CD4-positive, alpha-beta T cell (primary cell): ENCODE measurements at regions not wholly inside any gene's neighbourhood (a gene's known extent, or its start where the extent isn't known, plus 50 kb on each side); places are given as distances from the start of the nearest gene placed in this dataset.

Experiments used
- ATAC-seq: fragments of 200-7000 bp; cut with Tn5 transposase; one replicate; pipeline ENCODE4 v1.10.0; 2022; ENCODE audit warnings: mild to moderate bottlenecking; ENCODE audit not compliant: poor library complexity
- CTCF ChIA-PET: fragments of 350-600 bp; sonication (Branson Sonifier 250); formaldehyde crosslinking; loops from one replicate; lab custom pipeline; 2021; ENCODE audit warnings: antibody characterized with exemption, inconsistent platforms; lab: Charles Lee
- POLR2A ChIA-PET: fragments of 350-600 bp; sonication (Branson Sonifier 250); formaldehyde crosslinking; loops from one replicate; lab custom pipeline; 2021; ENCODE audit warnings: antibody characterized with exemption, inconsistent platforms; lab: Charles Lee
- DNase-seq, 14 experiments: peaks; one replicate each; pipeline ENCODE4 v3.0.0-alpha.2; 2013 to 2020; ENCODE audit warnings: mixed read lengths in 2 of 14
- H3K27ac ChIP-seq, 2 donors: one replicate each; pipeline versions ENCODE4 v1.5.1 to v1.7.0; 2013; ENCODE audit warnings: low read length in 2 of 2, low read depth in 1 of 2, mild to moderate bottlenecking in 1 of 2
- H3K27me3 ChIP-seq, 2 experiments: 1 replicate in 1 of 2; 2 replicates in 1 of 2; pipeline versions ENCODE4 v1.6.1 to v1.7.0; 2013; ENCODE audit warnings: low read length in 2 of 2, control low read depth in 1 of 2, mild to moderate bottlenecking in 1 of 2, moderate library complexity in 1 of 2; ENCODE audit not compliant: insufficient read depth in 2 of 2, control insufficient read depth in 1 of 2
- H3K36me3 ChIP-seq: one replicate; pipeline ENCODE4 v1.6.1; 2013; ENCODE audit warnings: low read length, control low read depth; ENCODE audit not compliant: insufficient read depth
- H3K4me1 ChIP-seq: one replicate; pipeline ENCODE4 v1.6.1; 2013; ENCODE audit warnings: low read length, control low read depth; ENCODE audit not compliant: insufficient read depth
- H3K4me3 ChIP-seq: one replicate; pipeline ENCODE4 v1.5.1; 2013; ENCODE audit warnings: mild to moderate bottlenecking, low read length, moderate library complexity
- H3K9me3 ChIP-seq, 2 experiments: 1 replicate in 1 of 2; 2 replicates in 1 of 2; pipeline versions ENCODE4 v1.6.1 to v1.7.0; 2013; ENCODE audit warnings: low read length in 2 of 2, mild to moderate bottlenecking in 2 of 2, control low read depth in 1 of 2, moderate library complexity in 1 of 2; ENCODE audit not compliant: control insufficient read depth in 1 of 2, insufficient read depth in 1 of 2
- H3K27ac Mint-ChIP-seq: one replicate; pipeline ENCODE4 v1.8.0; 2020; ENCODE audit warnings: mixed read lengths
- H3K27me3 Mint-ChIP-seq: one replicate; pipeline ENCODE4 v1.8.0; 2021; ENCODE audit warnings: mixed read lengths
- H3K36me3 Mint-ChIP-seq: one replicate; pipeline ENCODE4 v1.8.0; 2021; ENCODE audit warnings: low read depth, mixed read lengths
- H3K4me1 Mint-ChIP-seq: one replicate; pipeline ENCODE4 v1.8.0; 2021; ENCODE audit warnings: low read depth, mixed read lengths
- H3K4me3 Mint-ChIP-seq: one replicate; pipeline ENCODE4 v1.8.0; 2020; ENCODE audit warnings: mild to moderate bottlenecking, mixed read lengths
- H3K9me3 Mint-ChIP-seq: one replicate; pipeline ENCODE4 v1.8.0; 2020; ENCODE audit warnings: mixed read lengths
- CTCF ChIP-seq: fragments of 200-600 bp; IDR thresholded peaks from one replicate; pipeline ENCODE4 v1.8.0; 2022; ENCODE audit warnings: antibody characterized with exemption, mild to moderate bottlenecking
- intact Hi-C, 2 experiments: fragments of 100-400 bp; cut with DNase I in 1 of 2; cut with micrococcal nuclease in 1 of 2; formaldehyde crosslinking; loops; one replicate each; pipeline versions ENCODE4 v1.15.1 to v1.9.0; 2023 to 2025; cut with DNase I, micrococcal nuclease

- H3K36me3 Mint-ChIP-seq, result no peaks in the 10 kb centered on the region
- POLR2A ChIA-PET, result no interaction called here
- no peaks in the 10 kb centered on the region for H3K4me1 ChIP-seq
- CTCF ChIA-PET, result interaction anchor here (0.7 to 2.3 kb wide), 3 partner anchors 45 to 387 kb away, joined by 3 to 7 read pairs (median 7); partner anchors contain the start of gene MGAT5B
- H3K9me3 ChIP-seq, result peaks cover 0 to 4% of the 10 kb centered on the region in 2 experiments
- intact Hi-C loops, result loop anchor here (1.0 to 5.0 kb wide), 4 partner anchors 39 to 236 kb away; no protein-coding TSS in a partner anchor
- no peaks in the 10 kb centered on the region for H3K27me3 Mint-ChIP-seq
- H3K36me3 ChIP-seq, result no peaks in the 10 kb centered on the region
- H3K4me3 ChIP-seq, result no peak overlapping the region
- no peaks in the 10 kb centered on the region for H3K4me1 Mint-ChIP-seq
- H3K9me3 Mint-ChIP-seq, result peaks cover 3% of the 10 kb centered on the region
- no peak overlapping the region for H3K4me3 Mint-ChIP-seq
- H3K27ac ChIP-seq, result no peak overlapping the region
- ATAC-seq, result no peak
- H3K27me3 ChIP-seq, result no peaks in the 10 kb centered on the region
- H3K27ac Mint-ChIP-seq, result no peak overlapping the region
- peak; percentile 67 for TF ChIP-seq CTCF
- DNase-seq, result peak; percentile 31 to 74 (median 46)
These were observed 129.4 kb upstream of the SEC14L1 start for GRCh38 chr17:77011173-77012011.

- Histone ChIP-seq H3K4me1 (no peaks in the 10 kb centered on the region), H3K27me3 (no peaks in the 10 kb centered on the region), H3K36me3 (no peaks in the 10 kb centered on the region), H3K27ac (no peak overlapping the region), H3K9me3 (peaks cover 9 to 14% of the 10 kb centered on the region in 2 experiments), H3K4me3 (no peak overlapping the region)
- ATAC-seq (no peak), DNase-seq (no peak)
- intact Hi-C loops, result no loop called here
- ChIA-PET CTCF (no interaction called here), POLR2A (no interaction called here)
- no peaks in the 10 kb centered on the region for H3K36me3 Mint-ChIP-seq
- H3K4me1 Mint-ChIP-seq, result no peaks in the 10 kb centered on the region
- no peak for TF ChIP-seq CTCF
- no peak overlapping the region for H3K27ac Mint-ChIP-seq
- no peak overlapping the region for H3K4me3 Mint-ChIP-seq
- H3K27me3 Mint-ChIP-seq, result no peaks in the 10 kb centered on the region
- peaks cover 3% of the 10 kb centered on the region for H3K9me3 Mint-ChIP-seq
These were observed 122.3 kb upstream of the SEC14L1 start for GRCh38 chr17:77018504-77018903.

GRCh38 chr17:77019893-77020379, 120.8 kb upstream of the SEC14L1 start:
- Mint-ChIP-seq H3K9me3 (peaks cover 3% of the 10 kb centered on the region), H3K27me3 (no peaks in the 10 kb centered on the region), H3K4me3 (no peak overlapping the region), H3K36me3 (no peaks in the 10 kb centered on the region), H3K27ac (no peak overlapping the region), H3K4me1 (no peaks in the 10 kb centered on the region)
- DNase-seq, result no peak
- TF ChIP-seq CTCF, result no peak
- Histone ChIP-seq H3K4me1 (no peaks in the 10 kb centered on the region), H3K36me3 (no peaks in the 10 kb centered on the region), H3K27me3 (no peaks in the 10 kb centered on the region), H3K9me3 (peaks cover 9 to 14% of the 10 kb centered on the region in 2 experiments), H3K4me3 (no peak overlapping the region), H3K27ac (no peak overlapping the region)
- no peak for ATAC-seq
- intact Hi-C loops, result no loop called here
- CTCF ChIA-PET, result no interaction called here
- POLR2A ChIA-PET, result no interaction called here
